CD8-positive, alpha-beta memory T cell (primary cell): ENCODE measurements at regions not wholly inside any gene's neighbourhood (a gene's known extent, or its start where the extent isn't known, plus 50 kb on each side); places are given as distances from the start of the nearest gene placed in this dataset.

ENCODE experiments used
- CTCF ChIA-PET: fragments of 350-600 bp; sonication (Branson Sonifier 250); formaldehyde crosslinking; loops from one replicate; lab custom pipeline; 2021; ENCODE audit warnings: antibody characterized with exemption; lab: Charles Lee
- POLR2A ChIA-PET: fragments of 350-600 bp; sonication (Branson Sonifier 250); formaldehyde crosslinking; loops from one replicate; lab custom pipeline; 2021; ENCODE audit warnings: antibody characterized with exemption; lab: Charles Lee
- DNase-seq, 5 donors: peaks; one replicate each; pipeline versions ENCODE4 v3.0.0 to v3.0.0-alpha.2; 2020 to 2022; ENCODE audit warnings: mixed read lengths in 1 of 5
- H3K27ac ChIP-seq: one replicate; pipeline ENCODE4 v1.7.0; 2013; ENCODE audit warnings: low read depth, mild to moderate bottlenecking, low read length, moderate library complexity
- H3K27me3 ChIP-seq: 2 replicates; pipeline ENCODE4 v1.7.0; 2013; ENCODE audit warnings: low read length, mild to moderate bottlenecking; ENCODE audit not compliant: insufficient read depth, poor library complexity, severe bottlenecking
- H3K36me3 ChIP-seq: 2 replicates; pipeline ENCODE4 v1.7.0; 2013; ENCODE audit warnings: mild to moderate bottlenecking, low read length, moderate library complexity; ENCODE audit not compliant: insufficient read depth
- H3K4me1 ChIP-seq: 2 replicates; pipeline ENCODE4 v1.7.0; 2013; ENCODE audit warnings: mild to moderate bottlenecking, low read length, moderate library complexity; ENCODE audit not compliant: insufficient read depth
- H3K4me3 ChIP-seq: 2 replicates; pipeline ENCODE4 v1.7.0; 2013; ENCODE audit warnings: mild to moderate bottlenecking, low read length
- H3K9me3 ChIP-seq: 2 replicates; pipeline ENCODE4 v1.7.0; 2013; ENCODE audit warnings: mild to moderate bottlenecking, low read length
- H3K27ac Mint-ChIP-seq, 8 donors: one replicate each; pipeline ENCODE4 v1.8.0; 2020 to 2021; ENCODE audit warnings: mixed read lengths in 8 of 8, mild to moderate bottlenecking in 6 of 8, inconsistent platforms in 3 of 8, moderate library complexity in 3 of 8
- H3K27me3 Mint-ChIP-seq, 2 donors: one replicate each; pipeline ENCODE4 v1.8.0; 2020 to 2021; ENCODE audit warnings: mixed read lengths in 2 of 2, mild to moderate bottlenecking in 1 of 2, moderate library complexity in 1 of 2
- H3K36me3 Mint-ChIP-seq, 3 donors: one replicate each; pipeline ENCODE4 v1.8.0; 2020 to 2021; ENCODE audit warnings: mixed read lengths in 3 of 3, inconsistent platforms in 1 of 3, mild to moderate bottlenecking in 1 of 3
- H3K4me1 Mint-ChIP-seq, 3 donors: one replicate each; pipeline ENCODE4 v1.8.0; 2020 to 2021; ENCODE audit warnings: mixed read lengths in 3 of 3, inconsistent platforms in 1 of 3, mild to moderate bottlenecking in 1 of 3
- H3K4me3 Mint-ChIP-seq, 7 donors: one replicate each; pipeline ENCODE4 v1.8.0; 2020 to 2021; ENCODE audit warnings: mixed read lengths in 7 of 7, mild to moderate bottlenecking in 6 of 7, moderate library complexity in 4 of 7, inconsistent platforms in 2 of 7
- H3K9me3 Mint-ChIP-seq, 5 donors: one replicate each; pipeline ENCODE4 v1.8.0; 2020 to 2022; ENCODE audit warnings: mixed read lengths in 5 of 5, mild to moderate bottlenecking in 3 of 5, moderate library complexity in 2 of 5, inconsistent platforms in 1 of 5

DNA sequence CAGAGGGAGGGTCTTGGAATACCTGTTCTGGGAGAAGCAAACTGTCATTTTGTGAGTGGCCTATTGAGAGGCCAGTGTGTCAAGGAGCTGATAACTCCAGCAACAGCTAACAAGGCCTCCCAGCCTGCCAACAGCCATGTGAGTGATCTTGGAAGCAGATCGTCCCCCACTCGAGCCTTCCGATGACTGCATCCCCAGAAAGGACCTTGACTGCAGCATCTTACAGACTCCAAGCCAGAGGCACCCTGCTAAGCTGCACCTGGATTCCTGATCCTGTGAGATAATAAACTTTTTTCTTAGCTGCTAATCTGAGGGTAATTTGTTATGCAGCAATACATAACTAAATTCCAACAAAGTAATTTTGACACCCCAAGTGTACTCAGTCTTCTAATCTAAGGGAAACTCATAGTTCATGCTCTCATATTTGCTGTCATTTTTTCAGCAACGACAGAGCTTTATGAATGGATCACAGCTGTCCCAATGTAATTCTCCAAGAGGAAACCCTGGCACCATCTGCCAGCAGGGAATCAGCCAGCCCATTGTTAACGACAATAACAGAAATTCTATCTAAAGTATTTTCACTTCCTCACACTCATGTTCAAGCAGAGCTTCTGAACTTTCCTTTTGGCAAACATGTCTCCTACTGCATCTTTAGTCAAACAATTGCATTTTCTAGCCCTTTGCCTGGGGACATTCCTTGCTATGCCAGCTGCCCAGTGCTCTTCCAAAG lies 470.2 kb upstream of the BTBD3 start:
- H3K4me1 Mint-ChIP-seq, result no peaks in the 10 kb centered on the region
- H3K9me3 Mint-ChIP-seq, result peaks cover 3 to 7% (median 6%) of the 10 kb centered on the region in 5 donors
- no peaks in the 10 kb centered on the region for H3K36me3 Mint-ChIP-seq
- Histone ChIP-seq H3K36me3 (no peaks in the 10 kb centered on the region), H3K9me3 (no peaks in the 10 kb centered on the region), H3K27me3 (no peaks in the 10 kb centered on the region), H3K4me3 (no peak overlapping the region), H3K4me1 (no peaks in the 10 kb centered on the region), H3K27ac (no peak overlapping the region)
- CTCF ChIA-PET, result no interaction called here
- no peak overlapping the region for H3K4me3 Mint-ChIP-seq
- no peak overlapping the region for H3K27ac Mint-ChIP-seq
- H3K27me3 Mint-ChIP-seq, result no peaks in the 10 kb centered on the region
- no peak for DNase-seq
- POLR2A ChIA-PET, result no interaction called here

DNA sequence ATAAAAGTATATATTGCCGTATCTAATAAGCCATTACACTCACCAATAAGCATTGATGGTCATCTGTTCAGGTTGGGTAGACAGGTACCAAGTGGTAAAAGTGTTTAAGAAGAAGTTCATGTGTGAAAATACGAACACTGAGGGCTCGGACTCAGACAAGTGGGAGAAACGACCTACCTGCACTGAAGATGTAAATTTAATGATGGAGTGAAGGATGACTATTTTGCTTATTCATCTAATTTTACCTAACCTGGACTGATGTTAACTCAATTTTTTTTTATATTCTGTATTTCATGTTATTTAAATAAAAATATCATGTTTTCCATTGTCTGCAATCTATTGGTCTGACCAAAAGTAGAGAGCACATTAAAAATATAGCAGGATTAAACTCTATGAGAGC lies 469.1 kb upstream of the BTBD3 start:
- Mint-ChIP-seq H3K27me3 (no peaks in the 10 kb centered on the region), H3K4me3 (no peak overlapping the region), H3K27ac (no peak overlapping the region), H3K36me3 (no peaks in the 10 kb centered on the region), H3K4me1 (no peaks in the 10 kb centered on the region), H3K9me3 (peaks cover 0 to 8% (median 6%) of the 10 kb centered on the region in 5 donors)
- Histone ChIP-seq H3K9me3 (no peaks in the 10 kb centered on the region), H3K36me3 (no peaks in the 10 kb centered on the region), H3K27me3 (no peaks in the 10 kb centered on the region), H3K27ac (no peak overlapping the region), H3K4me3 (no peak overlapping the region), H3K4me1 (no peaks in the 10 kb centered on the region)
- DNase-seq, result no peak
- ChIA-PET POLR2A (no interaction called here), CTCF (no interaction called here)

DNA sequence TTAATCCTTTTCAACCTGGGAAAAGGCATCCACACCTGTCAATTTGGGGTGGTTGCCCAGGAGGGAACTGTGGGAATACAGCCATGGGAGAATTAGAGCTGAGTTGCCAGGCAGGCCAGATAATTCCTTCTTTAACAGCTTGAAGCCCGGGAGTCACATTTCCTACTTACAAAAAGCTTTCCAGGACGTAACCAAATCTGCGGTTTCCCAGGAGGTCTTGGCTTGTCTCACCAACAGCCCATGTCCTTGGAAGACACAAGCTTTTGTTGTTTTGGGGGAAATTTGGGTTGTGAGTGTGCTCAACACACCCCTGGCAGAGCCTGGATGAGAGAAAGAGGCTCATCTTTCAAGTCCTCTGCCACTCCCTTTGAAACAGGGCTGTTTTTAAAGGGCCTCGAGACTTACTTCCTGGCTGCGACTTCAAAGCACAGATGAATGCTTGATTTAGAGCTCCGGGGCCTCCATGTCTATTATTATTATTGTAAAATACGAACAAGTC lies 465.9 kb upstream of the BTBD3 start:
- CTCF ChIA-PET, result no interaction called here
- Histone ChIP-seq H3K4me1 (no peaks in the 10 kb centered on the region), H3K36me3 (no peaks in the 10 kb centered on the region), H3K4me3 (no peak overlapping the region), H3K27ac (no peak overlapping the region), H3K27me3 (no peaks in the 10 kb centered on the region), H3K9me3 (no peaks in the 10 kb centered on the region)
- Mint-ChIP-seq H3K27me3 (no peaks in the 10 kb centered on the region), H3K4me3 (no peak overlapping the region), H3K36me3 (no peaks in the 10 kb centered on the region), H3K4me1 (no peaks in the 10 kb centered on the region), H3K9me3 (peaks cover 6 to 8% (median 7%) of the 10 kb centered on the region in 5 donors), H3K27ac (no peak overlapping the region)
- POLR2A ChIA-PET, result no interaction called here
- DNase-seq, result no peak

DNA sequence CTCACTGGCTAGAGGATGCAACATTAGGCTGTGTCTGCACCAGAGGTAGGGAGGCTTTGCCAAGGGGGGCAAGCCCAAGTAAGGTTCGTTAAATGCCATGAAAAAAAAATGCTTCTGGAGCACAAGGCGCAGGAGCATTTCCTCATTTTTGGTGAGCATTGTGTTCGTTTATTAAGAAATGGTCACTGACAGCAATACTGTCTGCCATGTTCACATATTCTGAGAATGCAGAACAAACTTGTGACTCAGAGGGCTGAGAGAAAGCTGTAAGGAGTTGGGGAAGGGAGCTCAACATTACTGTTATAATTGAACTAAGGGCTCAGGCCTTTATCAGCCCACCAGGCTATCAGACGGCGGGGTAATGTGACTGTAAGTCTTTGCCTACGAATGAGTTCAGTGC lies 465.4 kb upstream of the BTBD3 start:
- DNase-seq, result no peak
- ChIA-PET POLR2A (no interaction called here), CTCF (no interaction called here)
- H3K9me3 Mint-ChIP-seq, result peaks cover 4 to 10% (median 8%) of the 10 kb centered on the region in 5 donors
- Histone ChIP-seq H3K4me3 (no peak overlapping the region), H3K27me3 (no peaks in the 10 kb centered on the region), H3K27ac (no peak overlapping the region), H3K9me3 (no peaks in the 10 kb centered on the region), H3K4me1 (no peaks in the 10 kb centered on the region), H3K36me3 (no peaks in the 10 kb centered on the region)
- no peaks in the 10 kb centered on the region for H3K36me3 Mint-ChIP-seq
- no peak overlapping the region for H3K27ac Mint-ChIP-seq
- H3K4me1 Mint-ChIP-seq, result no peaks in the 10 kb centered on the region
- H3K27me3 Mint-ChIP-seq, result no peaks in the 10 kb centered on the region
- H3K4me3 Mint-ChIP-seq, result no peak overlapping the region

DNA sequence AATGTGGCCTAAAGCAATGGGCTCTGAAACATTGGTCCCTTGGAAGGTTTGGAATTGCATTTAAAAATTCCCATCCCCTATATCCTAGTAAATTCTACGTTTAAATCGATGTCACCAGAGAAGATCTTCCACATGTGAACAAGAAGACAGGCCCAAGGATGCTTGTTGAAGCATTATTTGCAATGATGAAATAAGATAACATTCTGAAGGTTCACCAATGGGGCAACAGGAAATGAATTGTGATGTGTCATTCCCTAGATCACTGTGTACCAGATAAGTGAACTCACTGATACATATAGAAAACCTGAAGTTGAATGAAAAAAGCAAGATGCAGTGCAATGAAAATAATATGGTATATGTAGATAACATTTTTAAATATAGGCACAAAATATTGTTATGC lies 464.3 kb upstream of the BTBD3 start:
- ChIA-PET POLR2A (no interaction called here), CTCF (no interaction called here)
- H3K9me3 Mint-ChIP-seq, result peaks cover 4 to 14% (median 8%) of the 10 kb centered on the region in 5 donors
- H3K27ac ChIP-seq, result no peak overlapping the region
- H3K27ac Mint-ChIP-seq, result no peak overlapping the region
- H3K27me3 ChIP-seq, result no peaks in the 10 kb centered on the region
- no peaks in the 10 kb centered on the region for H3K4me1 ChIP-seq
- DNase-seq, result no peak
- no peaks in the 10 kb centered on the region for H3K36me3 ChIP-seq
- H3K36me3 Mint-ChIP-seq, result no peaks in the 10 kb centered on the region
- no peaks in the 10 kb centered on the region for H3K9me3 ChIP-seq
- no peaks in the 10 kb centered on the region for H3K27me3 Mint-ChIP-seq
- no peak overlapping the region for H3K4me3 Mint-ChIP-seq
- no peaks in the 10 kb centered on the region for H3K4me1 Mint-ChIP-seq
- no peak overlapping the region for H3K4me3 ChIP-seq

DNA sequence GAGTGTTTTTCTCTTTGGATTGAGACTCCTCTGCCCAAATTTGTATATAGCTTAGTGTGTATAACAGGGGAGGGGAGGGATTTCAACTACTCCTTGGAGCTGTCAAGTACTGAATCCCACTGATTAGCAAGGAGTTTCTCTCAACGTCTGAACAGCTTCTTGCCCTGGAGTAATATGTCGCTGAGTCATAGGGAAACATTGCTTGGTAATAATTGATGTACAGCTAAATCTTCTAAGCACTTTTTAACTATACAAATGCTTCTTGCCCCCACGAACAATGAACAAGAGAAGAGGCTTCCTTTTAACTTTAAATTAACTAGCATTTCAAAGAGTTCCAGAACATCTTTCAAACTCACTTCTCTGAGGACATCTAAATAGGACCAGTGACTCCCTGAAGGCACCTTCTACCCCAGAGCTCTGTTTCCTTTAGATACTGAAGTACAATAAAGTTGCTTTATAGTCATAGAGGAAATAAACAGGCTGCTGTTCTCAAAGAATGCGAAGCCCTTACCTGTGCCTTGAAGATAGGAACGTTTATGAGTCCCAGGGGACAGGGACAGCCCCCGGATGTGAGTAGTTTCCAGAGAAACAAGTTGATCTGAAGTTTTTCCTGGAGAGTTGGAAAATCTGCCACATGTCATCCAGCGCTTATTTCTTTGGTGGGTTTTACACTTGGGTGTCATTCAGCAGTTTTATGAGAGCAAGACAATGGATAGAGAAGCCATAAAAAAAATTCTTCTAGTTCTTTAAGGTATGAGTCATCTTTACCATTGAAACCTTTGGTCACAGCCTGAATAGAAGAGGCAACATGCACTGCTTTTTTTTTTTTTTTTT lies 462.5 kb upstream of the BTBD3 start:
- Histone ChIP-seq H3K27ac (no peak overlapping the region), H3K27me3 (no peaks in the 10 kb centered on the region), H3K36me3 (no peaks in the 10 kb centered on the region), H3K4me3 (no peak overlapping the region), H3K9me3 (no peaks in the 10 kb centered on the region), H3K4me1 (no peaks in the 10 kb centered on the region)
- CTCF ChIA-PET, result no interaction called here
- Mint-ChIP-seq H3K27me3 (no peaks in the 10 kb centered on the region), H3K4me3 (no peak overlapping the region), H3K27ac (no peak overlapping the region), H3K9me3 (peaks cover under 1 to 14% (median 7%) of the 10 kb centered on the region in 5 donors), H3K36me3 (no peaks in the 10 kb centered on the region), H3K4me1 (no peaks in the 10 kb centered on the region)
- DNase-seq, result no peak
- POLR2A ChIA-PET, result no interaction called here

DNA sequence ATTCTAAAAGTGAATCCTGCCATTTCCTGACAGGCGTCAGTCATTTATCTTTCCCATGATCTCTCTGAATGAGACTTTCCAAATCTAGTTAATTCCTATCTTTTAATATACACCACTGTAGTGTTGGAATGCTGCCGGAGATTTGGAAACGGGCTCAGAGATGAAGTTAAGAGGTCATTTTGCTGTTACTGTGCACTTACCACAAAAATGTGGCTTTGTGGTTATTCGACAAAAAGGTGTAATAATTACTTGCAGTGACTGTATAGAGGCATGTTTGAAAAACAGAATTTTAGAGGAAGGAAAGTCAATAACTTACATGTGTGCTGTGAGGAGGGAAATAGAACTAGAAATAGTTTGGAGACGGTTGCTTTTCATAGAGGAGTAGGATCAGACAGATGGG lies 460.2 kb upstream of the BTBD3 start:
- Mint-ChIP-seq H3K36me3 (no peaks in the 10 kb centered on the region), H3K27ac (no peak overlapping the region), H3K4me3 (no peak overlapping the region), H3K4me1 (no peaks in the 10 kb centered on the region), H3K9me3 (peaks cover 0 to 14% (median 8%) of the 10 kb centered on the region in 5 donors), H3K27me3 (no peaks in the 10 kb centered on the region)
- H3K4me1 ChIP-seq, result no peaks in the 10 kb centered on the region
- no peaks in the 10 kb centered on the region for H3K9me3 ChIP-seq
- no peaks in the 10 kb centered on the region for H3K36me3 ChIP-seq
- POLR2A ChIA-PET, result no interaction called here
- CTCF ChIA-PET, result no interaction called here
- no peaks in the 10 kb centered on the region for H3K27me3 ChIP-seq
- no peak overlapping the region for H3K4me3 ChIP-seq
- H3K27ac ChIP-seq, result no peak overlapping the region
- DNase-seq, result no peak

DNA sequence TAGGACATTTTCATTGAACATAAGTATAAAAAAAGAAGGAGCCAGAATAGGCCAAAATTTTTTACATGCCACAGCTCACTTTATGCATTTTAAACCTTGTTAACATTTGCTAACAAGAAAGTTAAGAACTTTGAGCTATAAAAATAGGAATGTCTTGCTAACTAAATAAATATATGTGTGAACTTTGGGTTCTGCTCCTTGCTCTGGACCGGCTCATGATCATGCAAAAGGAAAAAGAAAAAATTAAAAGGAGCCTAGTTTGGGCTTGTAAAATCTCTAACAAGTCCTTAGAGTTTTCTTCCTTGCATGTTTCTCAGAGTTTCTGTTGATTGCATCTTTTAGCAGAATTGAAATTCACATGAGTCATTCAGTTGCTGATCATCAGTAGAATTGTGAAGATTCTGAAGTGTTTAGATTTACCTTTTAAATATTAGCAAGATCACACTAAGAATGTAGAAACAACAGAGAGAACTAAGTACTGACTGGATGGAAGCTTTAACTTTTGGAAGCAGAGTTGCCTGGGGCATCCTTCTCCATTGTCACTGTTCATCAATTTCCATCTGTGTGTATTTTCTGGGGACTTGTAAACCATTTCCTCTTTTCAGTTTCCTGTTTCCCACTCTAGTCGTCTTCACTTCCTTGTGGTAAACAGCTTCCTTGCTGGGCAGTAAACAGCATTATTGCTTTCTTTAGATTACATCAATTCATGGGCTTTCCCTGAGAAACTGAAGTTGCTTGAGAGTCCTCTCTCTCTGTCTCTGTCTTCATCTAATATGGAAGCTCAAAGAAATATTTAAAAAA lies 458.4 kb upstream of the BTBD3 start:
- CTCF ChIA-PET, result no interaction called here
- DNase-seq, result no peak
- POLR2A ChIA-PET, result no interaction called here
- Mint-ChIP-seq H3K27me3 (no peaks in the 10 kb centered on the region), H3K9me3 (peaks cover 0 to 21% (median 4%) of the 10 kb centered on the region in 5 donors), H3K4me3 (no peak overlapping the region), H3K36me3 (no peaks in the 10 kb centered on the region), H3K27ac (no peak overlapping the region), H3K4me1 (no peaks in the 10 kb centered on the region)
- Histone ChIP-seq H3K27ac (no peak overlapping the region), H3K4me3 (no peak overlapping the region), H3K4me1 (no peaks in the 10 kb centered on the region), H3K27me3 (no peaks in the 10 kb centered on the region), H3K9me3 (no peaks in the 10 kb centered on the region), H3K36me3 (no peaks in the 10 kb centered on the region)
